HCT116 (cell line): ENCODE measurements at regions not wholly inside any gene's neighbourhood (a gene's known extent, or its start where the extent isn't known, plus 50 kb on each side); places are given as distances from the start of the nearest gene placed in this dataset.

Experiments
- CBX3 ChIP-seq: IDR thresholded peaks from 2 replicates; pipeline ENCODE4 v1.6.1; 2012; ENCODE audit warnings: low read depth
- CEBPB ChIP-seq: IDR thresholded peaks from 2 replicates; pipeline ENCODE4 v1.6.1; 2012; ENCODE audit warnings: low read depth
- CTCF ChIP-seq, 3 experiments: fragments of 200-600 bp in 1 of 3; sonication (generic) in 1 of 3; IDR thresholded peaks in 2 of 3; conservative IDR thresholded peaks in 1 of 3; 2 replicates each; pipeline ENCODE4 v1.5.1; 2012 to 2017; ENCODE audit warnings: low read depth in 2 of 3, low read length in 2 of 3, antibody characterized with exemption in 1 of 3, borderline replicate concordance in 1 of 3, control low read depth in 1 of 3, mild to moderate bottlenecking in 1 of 3, mixed read lengths in 1 of 3, mixed run types in 1 of 3, moderate library complexity in 1 of 3; ENCODE audit not compliant: insufficient read depth in 1 of 3
- EGR1 ChIP-seq: IDR thresholded peaks from 2 replicates; pipeline ENCODE4 v1.6.1; 2012; ENCODE audit warnings: low read depth
- EZH2phosphoT487 ChIP-seq: fragments of 200-600 bp; IDR thresholded peaks from 2 replicates; pipeline ENCODE4 v1.6.1; 2018; ENCODE audit warnings: antibody characterized with exemption, borderline replicate concordance
- JUND ChIP-seq: IDR thresholded peaks from 2 replicates; pipeline ENCODE4 v1.6.1; 2012
- POLR2A ChIP-seq: IDR thresholded peaks from 2 replicates; pipeline ENCODE4 v1.7.0; 2011; ENCODE audit warnings: borderline replicate concordance; ENCODE audit not compliant: insufficient read depth, insufficient read length; ENCODE audit errors: extremely low read depth
- POLR2AphosphoS5 ChIP-seq: IDR thresholded peaks from 2 replicates; pipeline ENCODE4 v1.6.1; 2011; ENCODE audit warnings: mild to moderate bottlenecking, low read depth, low read length, moderate library complexity
- SP1 ChIP-seq: IDR thresholded peaks from 2 replicates; pipeline ENCODE4 v1.6.1; 2012; ENCODE audit warnings: low read depth
- TCF7L2 ChIP-seq: IDR thresholded peaks from 2 replicates; pipeline ENCODE4 v1.7.0; 2011; ENCODE audit warnings: borderline replicate concordance, inconsistent platforms; ENCODE audit not compliant: insufficient read depth, insufficient read length; ENCODE audit errors: extremely low read depth

- TF ChIP-seq CTCF (IDR thresholded peaks at IDR 0.05 in 2 of 3, conservative IDR thresholded peaks at IDR 0.05 in 1 of 3; ENCODE audit: borderline replicate concordance in 1 of 3, insufficient read depth in 1 of 3, low read depth in 2 of 3, low read length in 2 of 3) (no peak), TCF7L2 (no peak), POLR2A (no peak), CEBPB (no peak), JUND (no peak), POLR2AphosphoS5 (no peak), EZH2phosphoT487 (no peak), SP1 (no peak), CBX3 (no peak), EGR1 (no peak)
Measured at GRCh38 chr1:101119289-101119688, 93.7 kb upstream of the DPH5 start.
